ENCODE measurements at regions not wholly inside any gene's neighbourhood (a gene's known extent, or its start where the extent isn't known, plus 50 kb on each side); places are given as distances from the start of the nearest gene placed in this dataset.
"Not testable (repeated sequence)": the region's sequence is repeated elsewhere in the genome, so short reads cannot be mapped to it uniquely, and the experiment has no call there.

GRCh38 chr20:48058611-48059559 is 273.6 kb upstream of the SULF2 start:
- DNase-seq, result no peak

DNA sequence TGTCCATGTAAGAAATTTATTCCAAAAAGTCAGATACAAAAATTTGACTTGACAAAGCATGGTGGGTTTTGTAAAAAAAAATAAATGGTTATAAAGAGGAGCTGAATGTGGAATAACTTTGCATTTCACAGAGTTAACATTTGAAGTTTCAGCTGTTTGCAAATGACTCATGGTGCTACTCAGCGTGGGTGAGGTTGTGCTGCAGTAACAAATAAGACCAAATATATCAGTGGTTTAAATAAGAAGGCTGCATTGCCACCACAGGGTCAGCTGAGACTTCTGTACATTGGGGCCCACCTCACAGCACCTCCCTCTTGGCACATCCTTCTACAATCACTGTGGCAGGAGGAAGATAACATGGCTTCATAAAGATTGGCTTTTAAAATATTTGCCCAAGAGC is 272.5 kb upstream of the SULF2 start:
- DNase-seq, result no peak

DNA sequence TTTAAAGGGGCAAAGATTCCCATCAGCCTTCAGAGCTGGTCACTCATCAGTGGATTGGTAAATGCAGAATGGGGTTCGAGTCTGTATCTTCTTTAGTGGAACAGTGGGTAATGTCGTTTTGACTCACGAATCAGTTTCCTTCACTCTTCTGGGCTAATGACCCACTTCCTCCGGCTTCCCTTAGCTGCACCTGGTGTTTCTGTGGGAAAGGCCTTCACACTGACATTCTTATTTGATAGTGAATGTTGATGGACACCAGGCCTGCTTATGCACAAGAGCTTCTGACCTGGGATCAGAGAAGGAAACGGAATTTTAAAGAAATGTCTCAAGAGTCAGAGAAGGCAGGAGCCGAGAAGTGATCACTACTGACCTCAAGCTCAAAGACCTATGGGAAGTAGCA is 272.0 kb upstream of the SULF2 start:
- DNase-seq, result no peak

- no peak for DNase-seq
Observed at GRCh38 chr20:48056218-48056617, 270.9 kb upstream of the SULF2 start.

DNA sequence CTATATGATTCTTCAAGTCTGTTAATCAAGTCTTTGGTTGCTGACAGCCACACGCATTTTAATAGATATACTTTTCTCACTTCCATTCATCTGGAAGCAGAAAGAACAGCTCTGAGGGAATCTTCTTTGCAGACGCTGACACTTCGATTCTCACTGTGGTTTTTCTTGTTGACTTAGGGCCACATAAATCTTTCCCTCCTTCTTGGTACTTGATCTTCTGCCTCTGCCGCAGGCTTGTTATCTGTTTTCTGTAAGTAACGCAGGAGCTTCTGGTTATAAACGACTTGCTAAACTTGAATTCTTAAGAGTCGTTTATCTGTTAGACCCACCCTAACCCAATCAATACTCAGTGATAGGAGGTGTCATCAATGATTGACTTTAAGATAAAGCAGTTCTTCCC is 268.8 kb upstream of the SULF2 start:
- no peak for DNase-seq

DNA sequence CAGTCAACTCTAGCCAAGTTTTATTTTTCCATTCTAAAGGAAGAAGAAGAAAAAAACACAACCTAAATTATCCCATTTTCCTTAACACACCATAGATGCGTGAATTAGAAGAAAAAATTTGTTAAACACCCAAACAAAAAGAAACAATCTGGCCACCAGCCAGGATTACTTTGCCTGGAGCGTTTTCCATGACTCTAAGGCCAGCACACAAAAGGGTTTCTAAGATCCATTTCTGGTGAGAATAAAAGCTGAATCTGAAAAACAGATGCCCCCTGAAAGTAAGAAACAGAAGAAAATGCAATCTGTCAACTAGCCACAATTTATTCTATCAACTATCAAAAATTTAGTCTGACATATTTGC is 267.2 kb upstream of the SULF2 start:
- DNase-seq, result no peak

DNA sequence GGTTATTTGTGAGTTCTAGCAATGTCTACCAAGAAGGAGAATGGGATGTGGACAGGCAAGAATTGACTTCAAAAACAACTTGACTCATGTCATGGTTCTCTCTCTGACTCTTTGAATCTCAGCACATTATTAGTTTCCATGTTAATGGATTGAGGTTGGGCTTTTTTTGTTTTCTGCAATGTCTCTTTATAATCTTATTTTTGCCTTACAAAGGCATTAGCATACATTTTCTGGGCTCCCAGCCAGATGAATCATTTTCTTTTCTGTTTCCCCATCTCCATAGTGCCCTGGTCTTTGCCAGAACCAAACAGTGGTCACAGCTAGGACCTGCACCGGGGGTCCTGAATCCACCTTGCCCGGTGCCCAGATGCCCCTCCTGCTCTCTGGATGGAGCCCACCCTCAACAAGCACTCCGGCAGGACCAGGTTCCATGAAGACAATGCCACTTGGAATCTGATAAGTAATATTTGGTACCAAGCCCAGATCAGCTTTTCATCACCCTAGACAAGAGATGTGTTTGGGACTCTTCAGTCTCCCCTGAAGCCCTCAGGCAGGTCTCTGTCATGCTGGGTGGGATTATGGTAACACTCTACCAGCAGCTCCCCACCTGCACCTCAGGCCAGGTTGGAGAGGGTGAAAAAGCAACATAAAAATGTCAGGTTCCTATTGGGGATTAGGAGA is 266.7 kb upstream of the SULF2 start:
- DNase-seq, result no peak

- no peak for DNase-seq
Observed at GRCh38 chr20:48049641-48050040, 264.4 kb upstream of the SULF2 start.

DNA sequence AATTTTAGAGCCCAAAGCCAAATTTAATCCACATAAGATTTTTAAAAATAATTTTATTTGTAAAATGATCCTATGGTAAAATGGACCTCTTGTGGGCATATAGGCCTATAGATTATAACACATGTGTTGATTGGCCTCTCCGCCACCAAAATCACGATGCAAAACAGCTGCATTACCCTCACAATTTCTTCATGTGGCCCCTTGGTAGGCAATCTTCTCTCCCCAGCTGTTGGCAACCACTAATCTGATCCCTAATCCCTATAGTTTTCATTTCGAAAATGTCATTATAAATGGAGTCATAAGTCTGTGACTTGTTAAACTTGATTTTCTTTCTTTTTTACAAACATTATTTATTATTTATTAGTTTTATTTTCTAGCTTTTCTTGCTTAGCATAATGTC is 263.9 kb upstream of the SULF2 start:
- DNase-seq, result no peak

GRCh38 chr20:48047447-48047846 is 262.2 kb upstream of the SULF2 start:
- DNase-seq, result no peak

DNA sequence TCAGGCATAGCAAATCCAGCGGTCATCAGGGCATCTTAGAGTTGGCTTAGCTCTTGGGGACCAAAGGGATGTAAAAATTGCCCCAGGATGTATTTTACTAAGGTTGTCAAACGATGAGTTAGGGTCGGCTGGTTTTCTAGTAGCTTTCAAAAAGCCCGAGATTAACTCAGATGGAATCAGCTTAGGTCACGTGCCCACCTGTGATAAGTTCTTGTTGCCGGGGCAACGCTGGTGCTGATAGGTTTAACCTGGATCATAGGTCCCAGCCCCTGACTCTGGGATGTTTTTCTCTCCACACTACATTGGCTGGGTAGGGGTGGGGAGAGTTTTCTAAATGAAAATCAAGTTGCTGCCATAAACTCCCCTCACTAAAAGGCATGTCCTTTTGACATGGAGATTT is 257.3 kb upstream of the SULF2 start:
- DNase-seq, result no peak

DNA sequence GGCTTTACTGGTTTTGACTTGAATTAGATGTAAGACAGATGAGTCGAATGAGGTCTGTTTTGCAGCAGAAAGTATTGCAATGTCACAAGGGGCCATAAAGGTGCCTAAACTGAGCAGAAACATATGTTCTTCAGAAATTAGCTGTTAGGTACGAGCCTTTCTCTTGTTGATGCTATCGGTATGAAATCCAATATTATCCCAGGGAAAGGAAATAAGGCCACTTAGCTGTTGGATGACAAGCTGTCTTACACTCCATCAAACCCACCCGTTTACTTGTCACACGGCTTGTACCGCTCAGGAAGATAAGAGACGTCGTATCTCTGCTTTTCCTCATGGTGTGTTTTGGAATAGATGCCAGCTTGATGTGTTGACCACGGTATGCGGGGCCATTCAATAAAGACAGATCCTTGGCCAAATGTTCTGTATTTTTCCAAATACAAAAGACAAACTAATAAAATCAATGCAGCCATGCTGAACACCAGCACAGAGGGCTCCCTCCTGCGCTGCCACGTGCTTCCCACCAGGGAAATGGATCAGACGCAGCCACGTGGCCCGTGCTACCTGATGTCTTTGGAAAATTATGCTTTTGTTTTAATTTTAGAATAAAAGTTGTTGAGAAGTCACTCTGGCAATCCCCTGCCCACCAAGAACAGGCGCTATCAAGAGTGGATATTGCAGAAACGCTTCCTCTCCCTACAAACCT is 255.9 kb upstream of the SULF2 start:
- no peak for DNase-seq

DNA sequence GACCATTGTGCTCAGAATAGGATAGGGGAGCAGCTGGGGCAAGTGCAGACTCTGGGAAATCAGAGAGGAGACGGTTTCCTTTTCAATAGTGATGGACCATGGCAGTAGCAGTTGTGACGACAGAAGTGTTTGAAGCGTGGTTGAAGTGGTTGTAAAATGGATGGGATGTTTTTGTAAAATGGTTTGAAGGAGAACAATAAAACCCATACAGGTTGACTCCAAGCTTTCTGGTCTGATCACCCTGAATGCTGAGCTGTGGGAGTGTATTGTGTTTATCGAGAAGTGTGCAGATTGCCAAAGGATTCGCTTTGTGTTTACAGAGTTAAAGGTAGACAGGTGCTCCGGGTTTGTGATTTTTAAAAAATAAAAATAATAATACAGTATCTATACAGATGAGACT is 255.2 kb upstream of the SULF2 start:
- no peak for DNase-seq

- no peak for DNase-seq
Observed at GRCh38 chr20:48040051-48040450, 254.8 kb upstream of the SULF2 start.

DNA sequence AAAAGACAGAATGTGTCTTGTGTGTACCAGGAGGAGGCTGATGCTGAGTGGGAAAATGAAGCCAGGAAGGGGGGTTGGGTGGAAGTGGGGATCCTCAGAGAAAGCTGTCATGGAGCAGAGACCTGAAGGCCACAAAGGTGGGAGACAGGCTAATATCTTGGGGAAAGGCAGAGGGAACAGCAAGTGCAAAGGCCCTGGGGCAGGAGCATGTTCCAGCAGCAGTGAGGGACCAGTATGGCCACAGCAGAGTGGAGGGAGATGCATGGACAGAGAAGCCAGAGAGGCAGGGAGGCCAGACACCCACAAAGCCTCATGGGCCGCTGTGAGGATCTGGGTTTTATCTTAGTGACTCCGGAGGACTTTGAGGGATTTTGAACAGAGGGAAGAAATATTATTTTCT is 254.2 kb upstream of the SULF2 start:
- no peak for DNase-seq

DNA sequence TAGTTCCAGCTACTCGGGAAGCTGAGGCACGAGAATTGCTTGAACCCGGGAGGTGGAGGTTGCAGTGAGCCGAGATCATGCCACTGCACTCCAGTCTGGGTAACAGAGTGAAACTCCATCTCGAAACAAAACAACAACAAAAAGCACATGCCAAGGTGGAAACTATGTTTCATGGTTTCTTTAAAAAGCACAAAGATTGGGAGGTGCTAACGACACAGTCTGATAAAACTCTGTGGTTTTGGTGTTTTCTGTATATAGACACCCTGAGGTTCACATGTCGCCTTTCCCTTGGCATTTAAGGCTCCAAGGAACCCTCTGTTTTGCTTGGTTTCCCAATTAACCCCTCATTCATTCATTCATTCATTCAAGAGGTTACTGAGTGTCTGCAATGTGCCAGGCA is 253.4 kb upstream of the SULF2 start:
- no peak for DNase-seq

- DNase-seq, result not testable (repeated sequence)
Observed at GRCh38 chr20:48037798-48038197, 252.5 kb upstream of the SULF2 start.

DNA sequence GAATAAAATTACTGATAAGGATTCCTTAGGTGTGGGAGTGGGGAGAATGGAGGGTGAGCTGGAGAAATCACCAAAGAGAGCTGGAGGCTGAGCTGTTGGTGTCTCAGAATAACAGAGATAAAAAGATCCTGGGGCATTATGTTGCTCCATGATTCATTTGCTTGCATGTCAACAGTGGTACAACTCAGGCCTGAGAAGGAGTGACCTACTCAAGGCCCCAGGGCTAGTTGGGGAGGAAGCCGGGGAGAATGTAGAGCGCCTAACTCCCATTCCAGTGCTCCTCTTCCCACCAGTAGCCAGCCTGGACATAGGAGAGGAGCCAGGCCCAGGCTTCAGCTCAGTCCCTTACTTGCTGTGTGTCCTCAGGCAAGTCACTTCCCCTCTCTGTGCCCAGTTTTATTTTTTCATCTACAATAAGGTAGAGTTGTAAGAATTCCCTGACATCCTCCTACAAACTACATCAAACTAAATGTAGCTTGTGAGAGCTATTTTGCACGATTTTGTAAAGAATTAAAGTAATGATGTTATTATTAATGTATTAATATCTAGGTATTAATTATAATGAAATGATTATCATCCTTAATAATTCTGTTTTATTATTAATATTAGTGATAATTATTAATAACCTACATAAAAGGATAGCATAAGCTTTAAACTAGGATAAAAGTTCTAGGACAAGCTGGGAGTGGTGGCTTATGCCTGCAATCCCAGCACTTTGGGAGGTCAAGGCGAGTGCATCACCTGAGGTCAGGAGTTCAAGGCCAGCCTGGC is 250.9 kb upstream of the SULF2 start:
- no peak for DNase-seq

DNA sequence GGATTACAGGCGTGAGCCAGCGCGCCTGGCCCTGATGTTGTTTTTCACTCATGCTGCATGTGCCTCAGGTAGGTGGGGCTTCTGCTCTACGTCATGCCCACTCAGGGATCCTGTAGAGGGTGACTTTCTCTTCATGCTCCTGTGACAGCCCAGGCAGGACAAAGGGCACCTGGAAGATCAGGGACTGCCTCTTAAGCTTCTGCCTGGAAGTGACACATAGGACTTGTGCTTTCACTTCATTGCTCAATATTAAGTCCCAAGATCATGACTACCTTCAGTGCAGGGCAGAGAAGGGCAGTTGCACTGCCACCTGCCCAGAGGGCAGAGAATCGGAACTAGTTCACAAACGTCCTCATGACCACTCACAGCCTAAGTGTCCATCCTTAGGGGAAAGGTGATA is 249.5 kb upstream of the SULF2 start:
- no peak for DNase-seq

DNA sequence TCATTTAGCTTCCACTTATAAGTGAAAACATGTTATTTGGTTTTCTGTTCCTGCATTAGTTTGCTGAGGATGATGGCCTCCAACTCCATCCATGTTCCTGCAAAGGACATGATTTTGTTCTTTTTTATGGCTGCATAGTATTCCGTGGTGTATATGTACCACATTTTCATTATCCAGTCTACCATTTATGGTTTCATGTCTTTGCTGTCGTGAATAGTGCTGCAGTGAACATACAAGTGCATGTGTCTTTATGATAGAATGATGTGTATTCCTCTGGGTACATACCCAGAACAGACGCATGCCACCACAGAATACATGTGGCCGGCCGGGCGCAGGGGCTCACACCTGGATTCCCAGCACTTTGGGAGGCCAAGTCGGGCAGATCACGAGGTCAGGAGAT is 247.7 kb upstream of the SULF2 start:
- not testable (repeated sequence) for DNase-seq

DNA sequence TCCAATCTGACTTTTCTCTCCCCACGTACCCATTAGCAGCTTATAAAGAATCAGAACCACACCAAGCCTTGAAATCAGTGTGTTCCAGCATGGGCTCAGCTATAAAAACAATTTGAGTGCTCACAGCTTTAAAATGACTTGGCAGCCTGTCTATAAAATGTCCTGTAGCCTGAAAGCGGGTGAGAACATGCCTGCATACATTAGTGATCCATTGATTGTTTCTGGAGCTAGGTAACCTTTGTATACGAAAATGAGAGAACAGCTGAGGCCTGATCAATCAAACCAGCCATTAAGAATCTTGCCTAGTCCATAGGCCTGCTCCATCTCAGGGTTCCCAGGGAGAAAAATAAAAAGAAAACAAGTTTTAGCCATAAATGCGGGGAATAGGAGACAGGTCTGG is 245.8 kb upstream of the SULF2 start:
- no peak for DNase-seq

- no peak for DNase-seq
Observed at GRCh38 chr20:48026981-48027592, 241.8 kb upstream of the SULF2 start.

- DNase-seq, result no peak
Observed at GRCh38 chr20:48025661-48026060, 240.4 kb upstream of the SULF2 start.
